ENCODE measurements at regions not wholly inside any gene's neighbourhood (a gene's known extent, or its start where the extent isn't known, plus 50 kb on each side); places are given as distances from the start of the nearest gene placed in this dataset.
A peak's percentile ranks its signal among the peaks of the same experiment; 100 is the strongest.

GRCh38 chr12:114841557-114842251 is 157.7 kb upstream of the TBX3 start:
- Histone ChIP-seq H3K4me1 (ENCODE audit: insufficient read depth, low read length) (no peaks in the 10 kb centered on the region), H2AFZ (ENCODE audit: low read length) (no peak overlapping the region), H4K20me1 (ENCODE audit: low read length) (no peaks in the 10 kb centered on the region), H3K4me2 (ENCODE audit: low read length) (no peak overlapping the region), H3K9me3 (ENCODE audit: low read length) (no peaks in the 10 kb centered on the region), H3F3A (ENCODE audit: low read length, unreplicated experiment) (no peaks in the 10 kb centered on the region), H3K27me3 (ENCODE audit: low read length) (no peaks in the 10 kb centered on the region), H3K27ac (ENCODE audit: low read length) (no peak overlapping the region), H3K9me2 (replicated peaks; ENCODE audit: low read length) (no peaks in the 10 kb centered on the region), H3K79me2 (ENCODE audit: low read length) (no peaks in the 10 kb centered on the region), H3K9ac (ENCODE audit: low read length) (no peak overlapping the region), H3K36me3 (ENCODE audit: low read depth, low read length) (no peaks in the 10 kb centered on the region), H3K4me3 (ENCODE audit: low read length) (no peak overlapping the region)
- ChIA-PET CTCF (no interaction called here), POLR2A (ENCODE audit: unreplicated experiment) (no interaction called here)
- TF ChIP-seq EZH2phosphoT487 (IDR thresholded peaks at IDR 0.05; ENCODE audit: borderline replicate concordance, low read length): no peak
- no peak for TF ChIP-seq CTCF (conservative IDR thresholded peaks at IDR 0.05; ENCODE audit: low read depth, low read length)
- no peak for TF ChIP-seq EZH2 (IDR thresholded peaks at IDR 0.05; ENCODE audit: low read length, unreplicated experiment)
- BruUV-seq (replicated peaks): no TSS peak
- intact Hi-C loops (cut with micrococcal nuclease): no loop called here
- DNase-seq (peak; percentile 46), ATAC-seq (peak; percentile 18; the same call in 1 of the 2 replicates)

- ATAC-seq (no peak), DNase-seq (no peak)
- no peak overlapping the region for H3K27ac ChIP-seq (ENCODE audit: low read length)
- no peaks in the 10 kb centered on the region for H3K27me3 ChIP-seq (ENCODE audit: low read length)
- no peaks in the 10 kb centered on the region for H3K36me3 ChIP-seq (ENCODE audit: low read depth, low read length)
- no peaks in the 10 kb centered on the region for H4K20me1 ChIP-seq (ENCODE audit: low read length)
- no peaks in the 10 kb centered on the region for H3K9me3 ChIP-seq (ENCODE audit: low read length)
- intact Hi-C loops (cut with micrococcal nuclease): no loop called here
- no peaks in the 10 kb centered on the region for H3F3A ChIP-seq (ENCODE audit: low read length, unreplicated experiment)
- peaks cover 9% of the 10 kb centered on the region for H3K4me1 ChIP-seq (ENCODE audit: insufficient read depth, low read length)
- H2AFZ ChIP-seq (ENCODE audit: low read length): no peak overlapping the region
- ChIA-PET POLR2A (ENCODE audit: unreplicated experiment) (no interaction called here), CTCF (no interaction called here)
- H3K9ac ChIP-seq (ENCODE audit: low read length): no peak overlapping the region
- no TSS peak for BruUV-seq (replicated peaks)
- no peak for TF ChIP-seq CTCF (conservative IDR thresholded peaks at IDR 0.05; ENCODE audit: low read depth, low read length)
- no peak for TF ChIP-seq EZH2 (IDR thresholded peaks at IDR 0.05; ENCODE audit: low read length, unreplicated experiment)
- TF ChIP-seq EZH2phosphoT487 (IDR thresholded peaks at IDR 0.05; ENCODE audit: borderline replicate concordance, low read length): no peak
- no peak overlapping the region for H3K4me2 ChIP-seq (ENCODE audit: low read length)
- H3K4me3 ChIP-seq (ENCODE audit: low read length): no peak overlapping the region
- H3K79me2 ChIP-seq (ENCODE audit: low read length): no peaks in the 10 kb centered on the region
- no peaks in the 10 kb centered on the region for H3K9me2 ChIP-seq (replicated peaks; ENCODE audit: low read length)
Measured at GRCh38 chr12:114838480-114838879, 154.5 kb upstream of the TBX3 start.

GRCh38 chr12:114836609-114837008 is 152.6 kb upstream of the TBX3 start:
- Histone ChIP-seq H3K4me2 (ENCODE audit: low read length) (no peak overlapping the region), H3K27me3 (ENCODE audit: low read length) (no peaks in the 10 kb centered on the region), H3K9me2 (replicated peaks; ENCODE audit: low read length) (no peaks in the 10 kb centered on the region), H3K9ac (ENCODE audit: low read length) (no peak overlapping the region), H3K79me2 (ENCODE audit: low read length) (no peaks in the 10 kb centered on the region), H4K20me1 (ENCODE audit: low read length) (no peaks in the 10 kb centered on the region), H3K27ac (ENCODE audit: low read length) (no peak overlapping the region), H3K4me3 (ENCODE audit: low read length) (no peak overlapping the region), H2AFZ (ENCODE audit: low read length) (no peak overlapping the region), H3K36me3 (ENCODE audit: low read depth, low read length) (no peaks in the 10 kb centered on the region), H3K9me3 (ENCODE audit: low read length) (no peaks in the 10 kb centered on the region), H3K4me1 (ENCODE audit: insufficient read depth, low read length) (peaks cover 9% of the 10 kb centered on the region), H3F3A (ENCODE audit: low read length, unreplicated experiment) (no peaks in the 10 kb centered on the region)
- intact Hi-C loops (cut with micrococcal nuclease): no loop called here
- CTCF ChIA-PET: interaction anchor here (0.6 kb wide), 1 partner anchor 153 kb away, joined by 3 read pairs; the partner anchor contains the start of gene TBX3
- POLR2A ChIA-PET (ENCODE audit: unreplicated experiment): no interaction called here
- no TSS peak for BruUV-seq (replicated peaks)
- TF ChIP-seq EZH2 (IDR thresholded peaks at IDR 0.05; ENCODE audit: low read length, unreplicated experiment) (no peak), CTCF (conservative IDR thresholded peaks at IDR 0.05; ENCODE audit: low read depth, low read length) (no peak), EZH2phosphoT487 (IDR thresholded peaks at IDR 0.05; ENCODE audit: borderline replicate concordance, low read length) (no peak)
- DNase-seq (no peak), ATAC-seq (no peak)
